ENCODE measurements at regions not wholly inside any gene's neighbourhood (a gene's known extent, or its start where the extent isn't known, plus 50 kb on each side); places are given as distances from the start of the nearest gene placed in this dataset.

DNA sequence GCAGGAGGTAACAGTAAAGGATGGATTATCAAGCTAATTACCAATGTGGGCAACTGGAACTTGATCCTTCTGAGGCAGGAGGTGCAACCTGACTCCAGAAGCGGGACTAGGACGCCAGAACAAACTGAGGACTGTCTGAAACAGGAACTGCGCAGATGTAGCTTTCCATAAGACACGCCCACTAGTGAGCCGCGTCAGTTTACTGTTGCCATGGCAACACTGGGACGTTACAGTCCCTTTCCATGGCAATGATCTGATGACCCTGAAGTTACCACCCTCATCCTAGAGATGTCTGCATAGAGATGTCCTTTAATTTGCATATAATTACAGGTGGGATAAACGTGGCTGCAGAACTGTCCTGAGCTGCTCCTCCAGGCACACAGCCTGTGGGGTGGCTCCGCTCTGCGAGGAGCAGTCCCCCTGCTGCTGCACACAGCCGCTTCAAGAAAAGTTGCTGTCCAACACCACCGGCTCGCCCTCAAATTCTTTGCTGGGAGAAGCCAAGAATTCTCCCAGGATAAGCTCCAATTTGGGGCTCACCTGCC is 816.6 kb downstream of the UQCRFS1 start:
- TF ChIP-seq EZH2 (IDR thresholded peaks at IDR 0.05; ENCODE audit: low read depth) = no peak
- TF ChIP-seq, protein P1, sequence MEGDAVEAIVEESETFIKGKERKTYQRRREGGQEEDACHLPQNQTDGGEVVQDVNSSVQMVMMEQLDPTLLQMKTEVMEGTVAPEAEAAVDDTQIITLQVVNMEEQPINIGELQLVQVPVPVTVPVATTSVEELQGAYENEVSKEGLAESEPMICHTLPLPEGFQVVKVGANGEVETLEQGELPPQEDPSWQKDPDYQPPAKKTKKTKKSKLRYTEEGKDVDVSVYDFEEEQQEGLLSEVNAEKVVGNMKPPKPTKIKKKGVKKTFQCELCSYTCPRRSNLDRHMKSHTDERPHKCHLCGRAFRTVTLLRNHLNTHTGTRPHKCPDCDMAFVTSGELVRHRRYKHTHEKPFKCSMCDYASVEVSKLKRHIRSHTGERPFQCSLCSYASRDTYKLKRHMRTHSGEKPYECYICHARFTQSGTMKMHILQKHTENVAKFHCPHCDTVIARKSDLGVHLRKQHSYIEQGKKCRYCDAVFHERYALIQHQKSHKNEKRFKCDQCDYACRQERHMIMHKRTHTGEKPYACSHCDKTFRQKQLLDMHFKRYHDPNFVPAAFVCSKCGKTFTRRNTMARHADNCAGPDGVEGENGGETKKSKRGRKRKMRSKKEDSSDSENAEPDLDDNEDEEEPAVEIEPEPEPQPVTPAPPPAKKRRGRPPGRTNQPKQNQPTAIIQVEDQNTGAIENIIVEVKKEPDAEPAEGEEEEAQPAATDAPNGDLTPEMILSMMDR (conservative IDR thresholded peaks at IDR 0.05) = no peak

Data from PC-9 (cell line).